ENCODE measurements at regions not wholly inside any gene's neighbourhood (a gene's known extent, or its start where the extent isn't known, plus 50 kb on each side); places are given as distances from the start of the nearest gene placed in this dataset.
"Not testable (repeated sequence)": the region's sequence is repeated elsewhere in the genome, so short reads cannot be mapped to it uniquely, and the experiment has no call there.

DNA sequence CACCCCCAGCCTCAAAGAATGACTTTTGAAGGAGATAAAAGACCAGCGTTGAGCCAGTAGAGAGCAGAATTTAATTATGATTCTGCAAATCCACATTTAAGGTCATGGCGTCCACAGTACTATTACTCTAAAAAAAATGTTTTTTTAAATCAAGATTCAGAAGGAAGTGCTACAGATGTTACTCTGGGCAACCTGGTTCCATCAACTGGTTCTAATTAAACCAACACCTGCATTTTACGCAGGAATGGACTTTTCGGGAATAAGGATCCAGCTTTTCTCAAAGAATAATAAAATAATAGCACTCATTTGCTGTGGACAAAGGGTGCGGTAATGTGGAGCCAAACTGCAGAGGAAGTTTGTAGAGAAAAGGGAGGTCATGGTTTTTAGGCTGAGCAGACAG, 62.9 kb upstream of the IPO5 start:
- H3K4me3 ChIP-seq (ENCODE audit: control insufficient read depth, low read depth, low read length) = no peak overlapping the region
- DNase-seq (ENCODE audit: low read depth) = no peak
- TF ChIP-seq, protein P1, sequence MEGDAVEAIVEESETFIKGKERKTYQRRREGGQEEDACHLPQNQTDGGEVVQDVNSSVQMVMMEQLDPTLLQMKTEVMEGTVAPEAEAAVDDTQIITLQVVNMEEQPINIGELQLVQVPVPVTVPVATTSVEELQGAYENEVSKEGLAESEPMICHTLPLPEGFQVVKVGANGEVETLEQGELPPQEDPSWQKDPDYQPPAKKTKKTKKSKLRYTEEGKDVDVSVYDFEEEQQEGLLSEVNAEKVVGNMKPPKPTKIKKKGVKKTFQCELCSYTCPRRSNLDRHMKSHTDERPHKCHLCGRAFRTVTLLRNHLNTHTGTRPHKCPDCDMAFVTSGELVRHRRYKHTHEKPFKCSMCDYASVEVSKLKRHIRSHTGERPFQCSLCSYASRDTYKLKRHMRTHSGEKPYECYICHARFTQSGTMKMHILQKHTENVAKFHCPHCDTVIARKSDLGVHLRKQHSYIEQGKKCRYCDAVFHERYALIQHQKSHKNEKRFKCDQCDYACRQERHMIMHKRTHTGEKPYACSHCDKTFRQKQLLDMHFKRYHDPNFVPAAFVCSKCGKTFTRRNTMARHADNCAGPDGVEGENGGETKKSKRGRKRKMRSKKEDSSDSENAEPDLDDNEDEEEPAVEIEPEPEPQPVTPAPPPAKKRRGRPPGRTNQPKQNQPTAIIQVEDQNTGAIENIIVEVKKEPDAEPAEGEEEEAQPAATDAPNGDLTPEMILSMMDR (IDR thresholded peaks at IDR 0.05; ENCODE audit: control insufficient read depth, insufficient read depth, low read depth, low read length, missing control alignments) = no peak

DNA sequence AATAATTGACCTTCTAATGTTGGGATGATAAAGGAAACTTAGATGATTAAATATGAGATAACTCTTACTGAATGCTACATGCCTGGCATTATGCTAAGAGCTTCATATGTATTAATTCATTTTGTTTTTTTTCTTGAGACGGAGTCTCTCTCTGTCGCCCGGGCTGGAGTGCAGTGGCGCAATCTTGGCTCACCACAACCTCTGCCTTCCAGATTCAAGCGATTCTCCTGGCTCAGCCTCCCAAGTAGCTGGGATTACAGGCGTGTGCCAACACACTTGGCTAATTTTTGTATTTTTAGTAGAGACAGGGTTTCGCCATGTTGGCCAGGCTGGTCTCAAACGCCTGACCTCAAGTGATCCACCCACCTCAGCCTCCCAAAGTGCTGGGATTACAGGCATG, 61.5 kb upstream of the IPO5 start:
- H3K4me3 ChIP-seq (ENCODE audit: control insufficient read depth, low read depth, low read length); DNase-seq (ENCODE audit: low read depth): not testable (repeated sequence)

DNA sequence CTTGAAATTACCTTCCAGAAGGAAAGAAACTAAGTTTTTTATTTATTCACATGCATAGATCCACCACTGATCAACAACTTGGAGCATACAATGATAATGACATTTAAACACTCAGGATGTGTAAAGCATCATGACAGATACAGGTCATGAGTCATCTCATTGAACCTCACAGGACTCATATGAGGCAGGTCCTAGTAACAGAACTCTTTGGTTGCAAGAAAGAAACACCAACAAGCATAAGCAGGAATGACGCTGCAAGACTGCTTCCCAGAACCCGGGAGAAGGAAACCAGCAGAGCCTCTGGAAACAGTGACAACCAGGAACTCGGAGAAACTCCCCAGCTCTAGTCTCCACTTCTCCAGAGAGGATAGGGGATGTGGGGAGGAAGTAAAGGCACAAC, 60.8 kb upstream of the IPO5 start:
- no peak overlapping the region for H3K4me3 ChIP-seq (ENCODE audit: control insufficient read depth, low read depth, low read length)
- peak; percentile 48 for DNase-seq (ENCODE audit: low read depth)
- TF ChIP-seq, protein P1 (IDR thresholded peaks at IDR 0.05; ENCODE audit: control insufficient read depth, insufficient read depth, low read depth, low read length, missing control alignments) = no peak

DNA sequence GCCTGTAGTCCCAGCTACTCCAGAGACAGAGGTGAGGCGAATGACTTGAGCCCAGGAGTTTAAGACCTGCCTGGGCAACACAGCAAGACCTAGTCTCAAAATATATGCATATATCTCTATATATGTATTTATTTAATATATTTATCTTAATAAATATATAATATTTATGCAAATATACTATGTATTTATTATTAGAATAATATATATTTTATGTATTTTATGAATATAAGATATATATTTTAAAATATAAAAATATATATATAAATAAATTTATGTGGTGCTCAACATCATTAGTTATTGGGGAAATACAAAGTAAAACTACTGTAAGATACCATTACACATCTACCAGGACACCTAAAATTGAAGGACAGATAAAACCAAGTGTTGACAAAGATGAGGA, 58.1 kb upstream of the IPO5 start:
- H3K4me3 ChIP-seq (ENCODE audit: control insufficient read depth, low read depth, low read length) = no peak overlapping the region
- no peak for DNase-seq (ENCODE audit: low read depth)
- TF ChIP-seq, protein P1 (IDR thresholded peaks at IDR 0.05; ENCODE audit: control insufficient read depth, insufficient read depth, low read depth, low read length, missing control alignments) = no peak

DNA sequence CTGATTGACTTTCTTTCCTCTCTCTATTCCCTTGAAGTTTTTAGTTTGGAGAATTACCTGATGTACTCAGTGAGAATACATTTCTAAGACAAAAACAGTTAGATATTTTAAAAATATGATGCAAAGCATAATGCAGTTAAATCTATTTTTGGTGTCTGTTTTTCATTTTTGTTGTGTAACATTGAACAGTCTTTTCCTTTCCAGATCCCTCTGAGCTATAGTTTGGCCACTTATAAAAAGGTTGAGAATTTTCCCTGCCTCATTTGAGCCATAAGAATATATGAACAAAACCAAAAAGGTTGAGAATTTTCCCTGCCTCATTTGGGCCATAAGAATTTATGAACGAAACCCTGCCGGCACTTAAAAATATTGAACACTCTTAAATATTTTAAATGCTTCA, 57.0 kb upstream of the IPO5 start:
- DNase-seq (ENCODE audit: low read depth) = no peak
- no peak overlapping the region for H3K4me3 ChIP-seq (ENCODE audit: control insufficient read depth, low read depth, low read length)
- TF ChIP-seq, protein P1 (IDR thresholded peaks at IDR 0.05; ENCODE audit: control insufficient read depth, insufficient read depth, low read depth, low read length, missing control alignments) = no peak

DNA sequence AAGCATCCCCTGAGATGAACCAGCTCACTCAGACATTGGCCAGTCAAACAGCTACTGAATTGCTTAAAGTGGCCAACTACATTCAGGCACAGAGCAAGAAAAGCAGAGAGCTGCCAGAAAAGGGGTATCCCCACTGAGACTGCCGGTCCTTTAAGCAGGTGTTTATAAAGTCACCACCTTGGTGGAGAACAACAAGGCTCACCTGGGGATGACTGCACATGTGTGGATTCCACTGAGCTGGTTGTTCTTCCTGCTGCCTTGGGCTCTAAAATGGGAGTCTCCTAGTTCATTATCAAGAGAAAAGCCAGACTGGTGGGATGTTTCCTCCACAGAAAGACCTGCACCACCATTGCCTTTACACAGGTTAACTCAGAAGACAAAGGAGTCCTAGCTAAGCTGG, 51.8 kb upstream of the IPO5 start:
- no peak overlapping the region for H3K4me3 ChIP-seq (ENCODE audit: control insufficient read depth, low read depth, low read length)
- TF ChIP-seq, protein P1 (IDR thresholded peaks at IDR 0.05; ENCODE audit: control insufficient read depth, insufficient read depth, low read depth, low read length, missing control alignments) = no peak
- no peak for DNase-seq (ENCODE audit: low read depth)

Data from AG09309 (cell line).